ENCODE measurements at regions not wholly inside any gene's neighbourhood (a gene's known extent, or its start where the extent isn't known, plus 50 kb on each side); places are given as distances from the start of the nearest gene placed in this dataset.

GRCh38 chr7:22675421-22675820, 51.6 kb upstream of the IL6 start:
- TF ChIP-seq HDGF (IDR thresholded peaks at IDR 0.05; ENCODE audit: borderline replicate concordance) (no peak), TARDBP (IDR thresholded peaks at IDR 0.05) (no peak), ZNF384 (IDR thresholded peaks at IDR 0.05) (no peak), NFRKB (IDR thresholded peaks at IDR 0.05) (no peak), CTBP1 (IDR thresholded peaks at IDR 0.05; ENCODE audit: borderline replicate concordance) (no peak), FOXA1 (IDR thresholded peaks at IDR 0.05) (no peak), LEF1 (IDR thresholded peaks at IDR 0.05; ENCODE audit: borderline replicate concordance) (no peak)

All from HEK293T (cell line).